ENCODE measurements at regions not wholly inside any gene's neighbourhood (a gene's known extent, or its start where the extent isn't known, plus 50 kb on each side); places are given as distances from the start of the nearest gene placed in this dataset.
"Not testable (repeated sequence)": the region's sequence is repeated elsewhere in the genome, so short reads cannot be mapped to it uniquely, and the experiment has no call there.

- no peak for DNase-seq
Measured at GRCh38 chr6:27720607-27721580, 191.3 kb downstream of the OR2B2 start.

GRCh38 chr6:27719039-27719438 lies 193.2 kb downstream of the OR2B2 start:
- not testable (repeated sequence) for DNase-seq

GRCh38 chr6:27706431-27706830 lies 205.8 kb downstream of the OR2B2 start:
- DNase-seq = no peak

DNA sequence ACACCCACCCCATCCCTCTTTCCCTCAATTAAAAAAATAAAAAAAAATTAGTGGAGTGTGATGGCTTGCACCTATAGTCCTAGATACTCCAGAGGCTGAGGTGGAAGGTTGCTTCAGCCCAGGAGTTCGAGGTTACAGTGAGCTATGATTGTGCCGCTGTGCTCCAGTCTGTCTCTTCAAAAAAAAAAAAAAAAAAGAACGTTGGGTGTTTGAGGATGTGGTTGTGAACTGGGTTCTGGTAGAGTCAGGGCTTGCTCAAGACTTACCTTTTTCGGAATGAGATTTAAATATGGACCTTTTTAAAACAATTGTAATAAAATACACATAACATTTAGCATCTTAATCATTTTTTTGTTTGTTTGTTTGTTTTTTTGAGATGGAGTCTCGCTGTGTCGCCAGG lies 211.9 kb downstream of the OR2B2 start:
- no peak for DNase-seq

- no peak for DNase-seq
Measured at GRCh38 chr6:27694547-27694874, 217.7 kb downstream of the OR2B2 start.

DNA sequence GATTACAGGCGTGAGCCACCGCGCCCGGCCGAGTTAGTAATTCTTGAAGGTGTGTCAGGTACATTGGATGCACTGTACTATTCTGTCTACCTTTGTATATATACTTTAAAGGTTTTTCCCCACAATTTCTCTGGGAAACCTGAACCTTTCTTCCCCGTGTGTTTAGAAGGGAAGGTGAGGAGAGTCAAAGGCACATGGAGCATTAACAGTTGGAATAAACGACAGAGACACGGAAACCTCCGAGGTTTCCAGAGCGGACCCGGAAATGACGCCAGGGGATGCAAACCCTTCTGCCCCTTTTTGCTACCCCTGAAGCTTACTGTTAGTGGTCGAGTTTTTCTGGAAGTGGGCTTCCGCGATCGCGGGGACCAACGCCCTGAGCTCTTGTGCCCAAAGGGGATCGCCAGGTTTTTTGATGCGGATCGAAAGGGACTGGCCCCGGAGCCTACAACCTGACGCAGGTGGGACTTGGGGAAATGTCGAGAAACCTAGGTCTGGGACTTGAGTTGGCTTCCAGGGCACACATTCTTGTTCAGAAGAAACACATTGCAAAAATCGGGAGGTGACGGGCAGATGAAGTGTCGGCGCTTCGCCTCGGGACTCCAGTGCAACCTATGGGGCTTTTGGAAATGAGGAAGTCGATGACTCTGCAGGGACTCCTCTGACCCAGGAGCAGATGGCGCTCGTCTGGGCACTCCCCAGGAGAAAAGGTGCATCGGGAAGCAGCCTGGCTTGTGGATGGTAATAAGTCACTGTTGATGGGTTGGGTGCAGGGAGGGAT lies 218.2 kb downstream of the OR2B2 start:
- peak; percentile 55 for DNase-seq

DNA sequence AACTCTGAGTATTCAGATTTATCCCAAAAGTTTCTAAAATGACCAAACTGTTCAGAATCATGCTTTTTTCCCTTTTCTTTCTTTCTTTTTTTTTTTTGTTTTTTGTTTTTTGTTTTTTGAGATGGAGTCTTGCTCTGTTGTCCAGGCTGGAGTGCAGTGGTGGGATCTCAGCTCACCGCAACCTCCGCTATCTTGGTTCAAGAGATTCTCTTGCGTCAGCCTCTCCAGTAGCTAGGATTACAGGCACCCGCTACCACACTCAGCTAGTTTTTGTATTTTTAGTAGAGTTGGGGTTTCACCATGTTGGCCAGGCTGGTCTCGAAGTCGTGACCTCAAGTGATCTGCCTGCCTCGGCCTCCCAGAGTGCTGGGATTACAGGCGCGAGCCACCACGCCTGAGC lies 219.2 kb upstream of the ZNF184 start:
- not testable (repeated sequence) for DNase-seq

DNA sequence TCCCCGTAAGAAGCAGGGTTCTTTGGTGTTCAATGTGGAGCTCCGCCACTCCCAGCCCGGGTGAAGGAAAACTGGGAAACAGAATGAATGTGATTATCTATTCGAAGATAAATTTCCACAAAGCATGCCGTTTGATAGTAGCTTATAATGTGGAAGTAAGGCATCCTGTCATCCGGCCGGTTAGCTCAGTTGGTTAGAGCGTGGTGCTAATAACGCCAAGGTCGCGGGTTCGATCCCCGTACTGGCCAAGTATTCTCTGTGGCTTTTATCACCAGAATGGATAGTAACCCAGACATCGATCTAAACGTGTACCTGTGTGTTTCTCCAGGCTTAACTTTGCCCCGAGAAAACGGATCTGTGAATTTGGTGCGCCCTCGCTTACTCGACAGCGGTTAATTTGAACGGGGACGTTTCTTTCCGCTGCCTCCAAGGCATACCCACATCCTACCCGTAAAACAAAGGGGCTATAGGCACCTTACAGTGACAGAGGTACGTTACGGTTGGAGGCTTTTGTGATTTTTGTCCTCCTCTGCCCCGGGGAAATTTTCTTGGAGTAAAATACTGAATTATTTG lies 215.2 kb upstream of the ZNF184 start:
- DNase-seq = peak; percentile 92

DNA sequence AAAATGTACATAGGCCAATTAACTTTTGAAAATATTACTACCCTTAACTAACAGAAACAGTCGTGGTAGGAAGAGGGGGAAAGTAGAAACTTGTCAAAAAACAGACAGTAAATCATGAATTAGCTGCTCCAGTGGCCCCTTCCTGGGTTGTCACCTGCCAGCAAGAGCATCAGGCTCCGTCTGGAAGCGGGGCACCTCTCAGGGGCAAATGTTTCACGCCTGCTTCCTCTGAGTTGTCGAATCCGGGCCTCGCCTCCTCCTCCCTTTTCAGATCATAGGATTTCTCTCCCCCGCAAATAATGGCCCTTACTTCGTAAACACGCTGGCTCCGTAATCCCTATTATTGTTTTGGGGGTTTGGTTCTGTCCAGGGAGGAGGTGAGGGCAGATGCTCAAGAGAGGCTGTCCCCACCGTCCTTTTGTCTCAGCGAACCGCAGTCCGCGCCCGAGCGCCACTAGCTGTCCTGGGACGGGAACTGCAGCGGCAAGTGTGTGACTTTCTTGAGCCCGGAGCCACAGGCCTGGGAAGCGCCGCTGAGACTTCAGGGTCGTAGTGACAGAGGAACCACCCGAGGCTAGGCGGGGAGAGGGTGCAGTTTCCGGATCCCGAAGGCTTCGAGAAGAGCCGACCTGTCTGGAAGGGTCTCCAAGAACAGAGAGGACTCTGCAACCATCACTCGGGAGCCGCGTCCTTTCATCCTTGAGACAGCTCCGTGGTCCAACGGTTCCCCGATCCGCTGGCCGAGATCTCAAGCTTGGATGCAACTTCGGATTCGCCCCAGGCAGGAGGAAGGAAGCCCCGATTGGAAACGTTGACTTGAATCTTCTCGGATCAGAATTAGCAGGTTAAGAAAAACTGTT lies 214.5 kb upstream of the ZNF184 start:
- DNase-seq = peak; percentile 83

DNA sequence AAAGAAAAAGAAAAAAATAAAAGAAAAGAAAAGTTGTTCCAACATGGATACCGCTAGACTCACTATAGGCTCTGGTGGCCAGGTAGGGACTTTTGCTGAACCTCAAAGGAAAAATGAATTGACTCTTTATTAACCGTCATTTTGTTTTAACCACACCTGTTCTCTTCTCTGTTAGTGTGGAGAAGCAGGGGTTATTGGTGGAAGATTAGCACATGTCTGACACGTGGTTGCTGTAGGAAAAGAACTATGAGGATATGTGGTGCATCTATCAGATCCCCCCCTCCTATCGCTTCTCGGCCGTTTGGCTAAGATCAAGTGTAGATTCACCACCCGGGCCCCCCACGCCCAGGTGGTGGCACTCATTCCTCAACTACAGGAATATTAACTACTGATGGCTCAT lies 212.4 kb upstream of the ZNF184 start:
- DNase-seq = no peak

DNA sequence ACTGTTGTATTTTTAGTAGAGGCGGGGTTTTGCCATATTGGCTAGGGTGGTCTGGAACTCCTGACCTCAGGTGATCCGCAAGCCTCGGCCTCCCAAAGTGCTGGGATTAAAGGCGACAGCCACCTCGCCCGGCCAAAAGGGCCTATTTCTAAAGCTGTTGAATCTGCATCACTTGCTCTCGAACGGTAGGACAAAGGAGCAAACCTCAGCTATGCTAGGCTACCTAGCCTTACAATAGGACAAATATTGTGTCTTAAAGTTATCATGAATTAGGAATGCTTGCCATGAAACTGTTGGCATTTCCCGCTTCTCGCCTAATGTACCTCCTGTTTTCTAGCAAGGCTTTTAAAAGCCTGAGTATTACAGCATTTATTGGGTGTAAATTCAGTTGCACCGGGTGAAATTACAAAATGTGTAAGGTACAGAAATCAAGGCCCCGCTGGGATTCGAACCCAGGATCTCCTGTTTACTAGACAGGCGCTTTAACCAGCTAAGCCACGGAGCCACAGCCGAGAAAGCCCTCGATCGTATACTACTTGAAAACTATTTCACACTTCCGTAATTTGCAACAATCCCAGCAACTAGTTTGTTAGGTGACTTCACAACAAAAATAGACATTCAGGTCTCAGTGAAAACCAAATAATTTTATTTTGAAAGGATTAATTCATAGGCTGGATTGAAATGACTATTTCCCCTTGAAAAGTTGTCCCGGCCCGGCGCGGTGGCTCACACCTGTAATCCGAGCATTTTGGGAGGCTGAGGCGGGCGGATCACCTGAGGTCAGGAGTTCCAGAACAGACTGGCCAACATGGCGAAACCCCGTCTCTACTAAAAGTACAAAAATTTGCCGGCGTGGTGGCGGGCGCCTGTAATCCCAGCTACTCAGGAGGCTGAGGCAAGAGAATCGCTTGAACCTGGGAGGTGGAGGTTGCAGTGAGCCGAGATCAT lies 211.6 kb upstream of the ZNF184 start:
- DNase-seq = peak; percentile 69

GRCh38 chr6:27679964-27680694 lies 207.2 kb upstream of the ZNF184 start:
- DNase-seq = no peak

GRCh38 chr6:27679308-27679963 lies 206.5 kb upstream of the ZNF184 start:
- no peak for DNase-seq

- no peak for DNase-seq
Measured at GRCh38 chr6:27678469-27678868, 205.6 kb upstream of the ZNF184 start.

DNA sequence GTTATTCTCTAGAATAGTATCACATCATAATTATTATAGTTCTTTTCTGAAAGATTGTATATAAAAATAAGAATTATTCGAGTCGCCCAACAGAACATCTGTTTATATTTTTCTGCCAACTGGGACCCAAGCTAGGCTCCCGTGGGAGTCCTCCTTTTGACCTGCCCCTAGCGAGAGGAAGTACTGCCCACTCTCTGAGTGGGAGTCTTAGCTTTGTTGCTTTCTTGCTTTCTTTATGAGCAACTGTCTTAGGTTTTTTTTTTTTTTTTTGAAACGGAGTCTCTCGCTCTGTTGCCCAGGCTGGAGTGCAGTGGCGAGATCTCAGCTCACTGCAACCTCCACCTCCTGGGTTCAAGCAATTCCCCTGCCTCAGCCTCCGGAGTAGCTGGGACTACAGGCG lies 202.0 kb upstream of the ZNF184 start:
- no peak for DNase-seq

GRCh38 chr6:27672113-27672799 lies 199.4 kb upstream of the ZNF184 start:
- DNase-seq = peak; percentile 51

DNA sequence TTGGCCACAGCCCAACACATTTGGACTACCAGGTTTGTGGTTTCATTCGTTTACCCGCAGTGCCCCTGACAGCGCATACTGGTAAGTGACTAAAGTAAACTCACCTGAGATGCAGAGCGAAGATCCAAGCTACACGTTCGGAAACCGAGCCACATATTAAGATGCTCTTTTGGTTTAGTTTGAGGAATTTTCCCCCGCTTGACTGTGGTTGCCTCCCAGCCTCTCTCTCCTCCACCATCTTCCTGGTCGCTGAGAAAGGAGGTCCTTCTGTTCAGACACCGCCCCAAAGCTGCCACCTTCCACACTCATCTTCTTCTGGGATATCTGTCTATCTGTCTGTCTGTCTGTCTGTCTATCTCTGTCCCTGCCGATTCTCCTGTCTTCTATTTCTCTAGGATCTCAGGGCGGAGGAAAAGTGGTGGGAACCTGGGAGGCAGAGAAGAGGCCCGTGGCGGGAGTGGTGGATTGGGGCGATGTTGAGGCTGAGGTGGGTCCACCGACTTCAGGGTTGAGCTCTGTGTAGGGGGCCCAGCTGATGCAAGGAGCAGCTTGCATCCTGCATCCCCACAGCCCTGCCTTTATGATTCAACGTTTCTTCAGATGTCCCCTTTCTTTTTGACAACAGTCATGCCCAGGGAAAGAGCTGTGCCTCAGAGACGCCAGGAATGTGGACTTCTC lies 196.9 kb upstream of the ZNF184 start:
- DNase-seq = peak; percentile 22

GRCh38 chr6:27669295-27669623 lies 196.4 kb upstream of the ZNF184 start:
- DNase-seq = no peak

Data from CD4-positive, alpha-beta T cell treated with Interleukin-10 for 1 hour (primary cell).